GM19025 (cell line): ENCODE measurements at regions not wholly inside any gene's neighbourhood (a gene's known extent, or its start where the extent isn't known, plus 50 kb on each side); places are given as distances from the start of the nearest gene placed in this dataset.
"Not testable (repeated sequence)": the region's sequence is repeated elsewhere in the genome, so short reads cannot be mapped to it uniquely, and the experiment has no call there.

Experiments used
- ATAC-seq: cut with Tn5 transposase; IDR thresholded peaks from one replicate; pipeline ENCODE4 v1.9.1; 2021; ENCODE audit warnings: mild to moderate bottlenecking, low read depth, moderate library complexity; ENCODE audit not compliant: unreplicated experiment

GRCh38 chr10:23630376-23630775 lies 191.5 kb downstream of the OTUD1 start:
- no peak for ATAC-seq

- ATAC-seq, result no peak
Observed at GRCh38 chr10:23630885-23631284, 192.0 kb downstream of the OTUD1 start.

GRCh38 chr10:23643111-23643780 lies 204.4 kb downstream of the OTUD1 start:
- ATAC-seq, result no peak

- ATAC-seq, result no peak
Observed at GRCh38 chr10:23648618-23649017, 209.7 kb downstream of the OTUD1 start.

GRCh38 chr10:23656735-23657134 lies 217.9 kb downstream of the OTUD1 start:
- no peak for ATAC-seq

- no peak for ATAC-seq
Observed at GRCh38 chr10:23657677-23658076, 218.8 kb downstream of the OTUD1 start.

- ATAC-seq, result not testable (repeated sequence)
Observed at GRCh38 chr10:23671866-23672265, 233.0 kb downstream of the OTUD1 start.

GRCh38 chr10:23675585-23675984 lies 236.7 kb downstream of the OTUD1 start:
- no peak for ATAC-seq

- no peak for ATAC-seq
Observed at GRCh38 chr10:23676296-23676695, 237.4 kb downstream of the OTUD1 start.

- no peak for ATAC-seq
Observed at GRCh38 chr10:23686722-23687121, 247.8 kb downstream of the OTUD1 start.

GRCh38 chr10:23692736-23693135 lies 253.9 kb downstream of the OTUD1 start:
- no peak for ATAC-seq

- ATAC-seq, result no peak
Observed at GRCh38 chr10:23693501-23693901, 254.6 kb downstream of the OTUD1 start.

- ATAC-seq, result no peak
Observed at GRCh38 chr10:23693925-23694324, 255.1 kb downstream of the OTUD1 start.

- no peak for ATAC-seq
Observed at GRCh38 chr10:23694446-23694920, 255.6 kb downstream of the OTUD1 start.

- ATAC-seq, result no peak
Observed at GRCh38 chr10:23694921-23695824, 256.3 kb downstream of the OTUD1 start.

- no peak for ATAC-seq
Observed at GRCh38 chr10:23695825-23696420, 257.0 kb downstream of the OTUD1 start.

GRCh38 chr10:23696476-23696875 lies 257.6 kb downstream of the OTUD1 start:
- ATAC-seq, result no peak

GRCh38 chr10:23702977-23703414 lies 264.1 kb downstream of the OTUD1 start:
- peak; percentile 94 for ATAC-seq

- ATAC-seq, result no peak
Observed at GRCh38 chr10:23715363-23715762, 276.5 kb downstream of the OTUD1 start.

GRCh38 chr10:23717913-23718312 lies 279.0 kb downstream of the OTUD1 start:
- ATAC-seq, result no peak

GRCh38 chr10:23718946-23719345 lies 280.1 kb downstream of the OTUD1 start:
- ATAC-seq, result no peak
